Stimulated activated CD4-positive, alpha-beta T cell treated with anti-CD3 and anti-CD28 coated beads, Interleukin-4, amount 100 ng/mL, for 24 hours (primary cell): ENCODE measurements at regions not wholly inside any gene's neighbourhood (a gene's known extent, or its start where the extent isn't known, plus 50 kb on each side); places are given as distances from the start of the nearest gene placed in this dataset.

Experiments used
- DNase-seq: peaks from one replicate; pipeline ENCODE4 v3.0.0-alpha.2; 2020

DNA sequence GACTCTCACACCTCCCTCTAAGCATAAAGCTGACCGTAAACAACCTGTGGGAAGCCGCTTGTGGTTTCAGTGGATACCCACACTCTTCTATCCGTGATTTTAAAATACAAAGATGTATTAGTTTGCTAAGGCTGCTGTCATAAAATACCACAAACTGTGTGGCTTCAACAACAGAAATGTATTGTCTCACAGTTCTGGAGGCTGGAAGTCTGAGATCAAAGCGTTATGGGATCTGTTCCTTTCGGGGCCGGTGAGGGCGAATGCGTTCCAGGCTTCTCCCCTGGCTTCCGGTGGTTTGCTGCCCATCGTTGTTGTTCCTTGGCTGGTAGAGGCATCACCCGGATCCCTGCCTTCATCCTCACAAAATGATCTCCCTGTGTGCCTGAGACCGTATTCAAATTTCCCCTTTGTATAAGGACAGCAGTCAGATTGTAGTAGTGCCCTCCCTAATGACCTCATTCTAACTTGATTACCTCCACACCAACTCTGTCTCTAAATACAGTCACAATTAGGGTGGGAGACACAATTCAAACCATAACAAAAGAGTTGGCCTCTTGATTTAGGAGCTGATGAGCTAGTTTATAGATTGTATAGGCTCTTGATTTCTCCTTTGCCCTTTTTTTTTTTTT, 210.6 kb upstream of the SOX4 start:
- no peak for DNase-seq

DNA sequence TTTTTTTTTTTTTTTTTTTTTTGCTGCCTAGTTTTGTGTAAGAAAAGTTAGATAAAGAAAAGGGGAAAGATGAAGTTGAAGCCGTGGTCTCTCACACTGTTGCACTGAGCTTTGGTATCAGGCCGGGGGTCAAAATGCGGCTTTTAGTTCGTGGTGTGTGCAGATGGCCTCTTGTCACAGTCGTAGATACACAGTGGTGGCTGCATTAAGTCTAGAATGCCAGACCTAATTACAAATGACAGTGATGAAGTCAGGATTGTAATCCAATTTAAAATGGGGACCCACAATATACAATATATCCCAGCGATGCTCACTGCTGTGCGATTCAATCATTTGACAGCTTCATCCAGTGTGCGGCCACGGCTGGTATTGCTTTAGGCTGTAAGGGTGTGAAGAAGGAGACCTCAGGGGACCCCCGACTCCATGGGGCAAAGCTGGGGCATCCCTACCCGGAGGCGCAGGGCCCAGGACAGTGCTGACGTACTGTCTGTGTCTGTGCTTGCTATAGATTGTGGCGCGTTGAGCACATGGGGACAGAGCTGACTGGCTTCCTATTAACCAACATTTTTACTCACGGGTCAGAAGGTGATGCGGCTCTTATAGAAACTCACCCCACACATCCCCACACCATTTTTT, 210.0 kb upstream of the SOX4 start:
- no peak for DNase-seq

GRCh38 chr6:21384216-21384615, 209.3 kb upstream of the SOX4 start:
- DNase-seq: no peak

DNA sequence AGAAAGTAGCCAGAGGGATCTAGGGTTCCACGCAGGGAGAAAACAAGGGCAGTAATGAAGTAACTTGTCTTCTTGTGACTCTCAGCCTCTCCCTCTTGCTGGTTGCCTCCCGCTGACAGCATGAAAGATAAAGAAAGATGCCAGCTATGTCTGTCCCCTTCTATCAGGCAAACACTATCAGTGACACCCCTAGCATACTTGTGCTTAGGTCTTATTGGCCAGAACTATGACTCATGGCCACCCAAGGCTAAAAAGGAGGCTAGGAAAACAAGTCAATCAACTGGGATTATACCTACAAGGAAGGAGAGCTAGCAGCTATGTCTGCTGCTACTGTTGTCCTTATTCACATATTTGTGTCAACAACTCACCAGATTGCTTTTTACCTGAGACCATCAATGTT, 206.8 kb upstream of the SOX4 start:
- DNase-seq: no peak

DNA sequence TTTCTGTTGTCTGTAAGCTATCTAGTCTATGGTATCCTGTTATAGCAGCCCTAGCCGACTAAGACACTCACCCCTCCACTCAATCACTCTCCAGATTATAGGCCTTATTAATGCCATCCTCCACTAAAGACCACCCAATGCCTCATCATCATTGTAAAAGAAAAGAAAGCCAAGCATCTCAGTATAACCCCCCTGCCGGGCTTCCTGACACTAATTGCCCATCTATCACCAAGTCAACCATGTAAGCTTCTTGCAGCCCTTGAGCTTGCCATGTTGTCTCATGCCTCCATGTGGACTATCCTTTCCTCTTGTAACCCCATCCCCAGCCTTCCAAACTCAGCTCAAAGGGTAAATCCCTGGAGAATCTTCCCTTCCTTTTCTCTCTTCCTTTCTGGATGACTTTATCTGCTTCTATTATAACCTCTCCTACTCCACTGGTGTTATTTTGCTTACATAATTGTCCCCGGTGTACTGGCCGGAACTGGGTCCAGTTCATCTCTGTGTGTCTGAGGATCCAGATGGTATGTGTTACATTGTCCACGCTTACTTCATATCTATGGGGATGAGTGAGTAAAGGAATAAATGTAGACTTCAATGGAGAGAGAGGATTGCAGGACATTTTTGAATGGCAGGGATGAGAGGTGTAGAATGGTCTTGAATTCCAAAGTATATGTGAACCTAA, 202.9 kb upstream of the SOX4 start:
- DNase-seq: no peak

DNA sequence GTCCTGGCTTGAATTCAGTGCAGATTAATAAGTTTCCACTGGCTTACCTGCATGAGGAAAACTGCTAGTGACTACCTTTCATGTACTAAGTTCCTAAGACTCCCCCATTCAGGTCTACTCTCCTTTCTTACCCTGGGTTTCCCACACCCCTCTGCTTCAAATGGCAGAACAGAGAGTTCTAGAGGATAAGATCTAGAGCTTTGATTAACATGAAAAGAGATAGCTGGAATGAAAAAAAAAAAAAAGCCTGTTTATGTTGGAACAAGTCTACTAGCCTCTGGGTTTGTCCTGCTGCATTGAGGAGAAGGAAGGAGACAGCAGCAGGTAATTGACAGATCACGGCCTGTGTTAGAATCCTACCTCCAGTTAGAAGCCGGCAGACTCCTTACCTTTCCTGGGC, 201.4 kb upstream of the SOX4 start:
- DNase-seq: no peak

DNA sequence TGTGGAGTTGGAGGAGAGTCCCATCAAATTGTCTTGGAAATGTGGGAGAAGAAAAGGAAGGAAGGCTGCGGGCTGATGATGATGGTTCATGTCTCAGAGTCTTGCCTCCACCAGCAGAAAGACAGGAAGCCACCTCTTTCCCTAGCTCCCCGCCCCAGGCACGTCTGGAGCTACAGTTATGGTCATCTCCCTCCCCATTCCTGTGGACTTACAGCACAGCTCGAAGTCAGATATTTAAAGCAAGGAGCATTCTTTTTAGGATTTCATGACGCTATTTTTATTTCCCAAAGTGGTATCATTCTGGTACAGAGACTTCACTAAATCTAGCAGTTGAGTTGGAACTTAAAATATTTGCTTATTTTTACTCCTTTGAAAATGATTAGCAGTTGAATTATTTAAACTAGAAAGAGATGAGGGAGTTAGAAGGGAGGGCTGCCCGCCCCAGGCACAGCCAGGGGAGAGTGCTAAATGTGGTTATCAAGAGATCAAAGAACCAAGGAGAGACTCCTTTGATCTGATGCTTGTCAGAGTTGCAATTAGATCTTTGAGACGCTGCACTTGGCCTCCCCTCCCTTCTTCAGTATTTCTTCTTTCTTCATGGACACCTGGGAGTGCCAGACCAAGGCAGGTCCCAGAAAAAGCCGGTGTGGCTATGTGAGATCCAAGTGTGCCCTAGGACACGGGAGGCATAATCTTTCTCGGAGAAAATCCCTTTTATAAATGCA, 199.9 kb upstream of the SOX4 start:
- no peak for DNase-seq

DNA sequence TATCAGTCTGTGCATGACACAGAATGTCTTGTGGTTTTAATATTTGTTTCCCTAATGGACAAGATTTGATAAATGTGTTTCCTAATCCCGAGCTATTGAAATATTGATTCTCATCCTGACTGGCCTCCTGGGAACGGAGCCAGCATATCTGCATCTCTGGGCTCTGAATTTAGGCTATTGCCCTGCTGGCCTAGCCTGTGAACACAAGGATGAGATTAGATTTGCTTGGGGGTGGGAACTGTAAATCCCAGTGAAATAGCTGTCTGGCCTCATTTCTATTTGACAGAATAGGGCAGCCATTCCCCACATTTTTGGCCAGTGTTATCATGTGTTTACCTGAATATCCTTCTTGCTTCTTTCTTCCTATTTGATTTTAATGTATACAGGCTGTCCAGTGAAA, 198.4 kb upstream of the SOX4 start:
- DNase-seq: no peak

- DNase-seq: no peak
These were observed 197.2 kb upstream of the SOX4 start for GRCh38 chr6:21396313-21396712.

- no peak for DNase-seq
These were observed 194.7 kb upstream of the SOX4 start for GRCh38 chr6:21398741-21399325.

GRCh38 chr6:21402368-21402767, 191.2 kb upstream of the SOX4 start:
- DNase-seq: peak; percentile 6

DNA sequence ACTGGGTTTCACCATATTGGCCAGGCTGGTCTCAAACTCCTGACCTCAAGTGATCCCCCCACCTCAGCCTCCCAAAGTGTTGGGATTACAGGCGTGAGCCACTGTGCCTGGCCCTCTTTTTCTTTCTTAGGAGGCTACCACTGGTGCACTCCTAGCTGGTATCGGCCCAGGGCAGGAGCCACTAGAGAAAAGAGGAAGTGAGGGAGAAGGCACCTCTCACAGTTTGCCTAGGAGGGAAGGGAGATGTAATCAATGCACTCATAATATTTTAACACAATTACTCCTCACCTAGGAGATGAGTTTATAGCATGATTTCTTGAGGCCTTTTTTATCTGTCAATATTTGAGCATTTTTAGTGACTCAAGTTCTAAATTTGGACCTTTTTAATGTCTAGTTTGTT, 189.0 kb upstream of the SOX4 start:
- DNase-seq: no peak

DNA sequence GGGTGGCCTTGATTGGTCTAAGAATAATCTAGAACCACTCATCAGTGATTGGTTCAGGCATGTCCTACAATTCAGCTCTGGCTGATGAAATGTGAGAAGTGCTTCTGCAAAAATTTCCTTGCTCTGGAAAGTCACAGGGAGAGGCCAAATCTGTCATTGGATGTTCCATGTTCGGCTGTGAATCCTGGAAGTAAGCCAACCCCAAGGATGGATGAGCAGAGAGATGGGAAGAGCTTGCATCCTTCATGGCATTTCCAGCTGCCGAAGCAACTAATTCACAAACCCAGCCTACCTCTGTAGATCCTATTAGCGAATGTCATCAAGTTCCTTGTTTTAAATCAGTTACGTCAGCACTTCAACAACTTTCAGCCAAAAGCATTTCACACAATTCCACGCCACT, 187.2 kb upstream of the SOX4 start:
- DNase-seq: no peak

DNA sequence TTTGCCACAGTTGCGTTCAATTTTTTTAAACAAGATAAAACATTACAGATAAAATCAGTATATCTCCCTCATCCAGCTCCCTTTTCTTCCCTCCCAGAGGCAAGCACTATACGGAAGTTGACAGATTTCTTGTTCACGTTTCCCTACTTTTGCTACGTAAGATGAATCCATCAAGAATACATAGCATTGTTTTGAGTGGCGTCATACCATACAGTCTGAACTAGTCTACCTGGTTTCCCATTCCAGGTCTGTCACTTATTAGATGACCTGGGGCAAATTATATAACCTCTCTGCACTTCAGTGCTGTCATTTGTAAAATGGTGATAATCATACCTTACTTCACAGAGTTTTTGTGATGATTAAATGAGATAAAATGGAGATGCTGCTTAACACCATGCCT, 184.3 kb upstream of the SOX4 start:
- no peak for DNase-seq

- no peak for DNase-seq
These were observed 180.1 kb upstream of the SOX4 start for GRCh38 chr6:21413428-21413827.

- no peak for DNase-seq
These were observed 179.5 kb upstream of the SOX4 start for GRCh38 chr6:21414065-21414464.

- no peak for DNase-seq
These were observed 173.2 kb upstream of the SOX4 start for GRCh38 chr6:21420146-21420878.

DNA sequence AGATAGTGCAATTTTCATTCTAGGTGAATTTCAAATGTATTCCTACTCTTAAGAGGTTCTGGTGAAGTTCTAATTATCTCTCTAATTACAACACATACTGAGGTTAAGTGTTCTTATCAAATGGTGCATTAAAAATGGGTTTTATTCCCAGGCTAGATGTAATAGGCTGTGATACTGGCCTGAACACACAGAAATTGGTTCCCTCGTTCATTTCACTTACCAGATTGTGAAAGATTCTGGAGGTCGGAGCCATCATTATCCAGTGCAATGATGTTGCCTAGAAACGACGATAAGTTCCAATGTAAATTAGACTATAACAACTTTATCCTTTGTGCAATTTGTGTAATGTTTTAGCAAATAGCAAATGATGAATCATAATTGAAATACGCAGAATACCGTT, 172.6 kb upstream of the SOX4 start:
- no peak for DNase-seq

DNA sequence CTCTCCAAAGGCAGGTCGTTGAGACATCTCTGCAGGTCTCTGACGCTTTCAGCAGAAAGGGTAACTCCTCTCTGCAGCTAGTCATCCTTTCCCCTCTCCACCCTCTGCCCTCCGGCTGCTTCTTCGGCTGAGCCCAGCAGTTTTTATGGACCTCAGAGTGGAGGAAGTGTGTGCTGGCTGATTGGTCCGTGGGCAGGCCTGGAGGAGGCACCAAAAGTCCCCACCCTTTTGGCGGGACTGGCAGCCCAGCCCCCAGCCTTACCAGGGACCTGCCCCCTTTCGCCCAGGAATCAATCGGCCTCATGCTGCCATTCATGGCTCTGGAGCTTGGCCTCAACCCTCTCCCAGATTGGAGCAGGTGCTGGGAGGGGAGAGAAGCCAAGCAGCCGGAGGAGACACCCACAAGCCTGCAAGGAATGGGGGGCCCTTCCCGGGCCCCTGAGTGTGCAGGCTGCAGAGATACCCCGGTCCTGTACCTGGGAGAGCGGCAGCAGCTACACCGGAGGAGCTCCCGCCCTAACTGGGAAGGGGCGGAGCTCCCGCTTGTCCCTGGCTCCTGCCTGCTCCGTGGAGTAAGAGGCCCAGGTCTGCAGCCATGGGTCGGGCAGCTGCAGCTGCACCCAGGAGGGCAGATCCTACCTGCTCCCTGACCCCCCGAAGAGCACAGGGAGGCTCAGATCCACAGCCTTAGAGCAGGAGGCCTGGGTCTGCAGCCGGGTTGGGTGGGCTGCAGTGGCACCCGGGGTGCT, 170.3 kb upstream of the SOX4 start:
- no peak for DNase-seq

DNA sequence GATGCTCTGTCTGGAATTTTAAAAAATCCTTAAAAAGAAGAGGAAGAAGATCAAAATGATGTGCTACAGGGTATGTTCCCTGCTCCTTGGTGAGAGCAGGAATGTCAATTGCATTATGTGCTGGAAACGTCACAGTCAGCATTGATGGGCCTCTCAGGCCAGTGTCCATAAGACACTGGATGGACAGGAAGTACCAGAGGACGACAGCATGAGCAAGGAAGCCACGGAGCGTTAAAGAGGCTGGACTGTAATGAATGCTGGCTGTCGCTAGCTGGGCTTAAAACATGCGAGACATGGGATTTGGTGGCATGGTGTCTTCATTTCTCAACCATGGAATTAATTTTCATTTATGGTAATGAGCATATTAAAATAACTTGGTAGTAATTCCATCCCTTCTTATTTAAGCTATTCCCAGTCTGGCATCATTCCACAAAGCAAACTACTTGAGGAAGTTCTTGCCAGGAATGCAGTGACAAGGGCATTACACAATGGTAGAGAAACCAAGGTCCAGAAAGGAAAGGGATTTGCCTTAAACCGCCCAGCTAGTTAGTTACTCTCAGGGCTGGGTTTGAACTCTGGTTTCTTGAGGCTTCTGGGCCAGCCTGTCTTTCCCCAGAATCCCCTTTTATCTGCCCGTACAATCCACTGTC, 166.6 kb upstream of the SOX4 start:
- DNase-seq: no peak

GRCh38 chr6:21429291-21429690, 164.3 kb upstream of the SOX4 start:
- DNase-seq: no peak

DNA sequence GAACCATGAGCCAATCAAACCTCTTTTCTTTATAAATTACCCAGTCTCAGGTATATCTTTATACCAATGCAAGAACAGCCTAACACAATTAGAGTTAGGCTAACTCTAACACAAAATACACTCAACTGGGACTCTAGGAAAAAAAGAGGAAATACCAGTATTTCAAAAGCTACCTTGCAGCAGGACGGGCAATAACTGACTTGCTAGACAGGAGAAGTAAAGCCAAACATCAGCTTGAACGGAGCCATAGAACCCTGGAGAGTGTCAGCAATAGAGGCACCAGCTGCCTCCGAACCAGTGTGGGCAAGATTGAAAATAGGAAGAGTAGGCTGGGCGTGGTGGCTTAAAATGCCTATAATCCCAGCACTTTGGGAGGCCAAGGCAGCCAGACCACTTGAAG, 162.0 kb upstream of the SOX4 start:
- no peak for DNase-seq
